HepG2 (cell line): ENCODE measurements at regions not wholly inside any gene's neighbourhood (a gene's known extent, or its start where the extent isn't known, plus 50 kb on each side); places are given as distances from the start of the nearest gene placed in this dataset.

Experiments
- ATAC-seq: fragments of 200-7000 bp; cut with Tn5 transposase; 3 replicates; pipeline ENCODE4 v1.9.1; 2020; ENCODE audit warnings: mild to moderate bottlenecking, moderate library complexity
- BruUV-seq: library from RNA; stranded (reverse); fragments of 400-500 nt; replicated peaks from 2 replicates; lab custom pipeline; 2021; lab: Mats Ljungman, UMichigan
- CTCF ChIA-PET: fragments of 300-600 bp; formaldehyde crosslinking; extraction: SDS; loops from one replicate; lab custom pipeline; 2021; ENCODE audit warnings: low total read pairs, inconsistent platforms, low intra/inter-chr PET ratio; lab: Yijun Ruan, JAX
- POLR2A ChIA-PET: fragments of 350-600 bp; sonication (Branson Sonifier 250); formaldehyde crosslinking; loops from one replicate; lab custom pipeline; 2020; ENCODE audit warnings: antibody characterized with exemption, inconsistent platforms; lab: Yijun Ruan, JAX
- DNase-seq: peaks from one replicate; pipeline ENCODE4 v3.0.0-alpha.2; 2015; ENCODE audit warnings: low spot score
- FAIRE-seq: peaks from 3 replicates; lab custom pipeline; 2011; peaks lifted over from hg19 to GRCh38; lab: Jason Lieb, UNC
- H2AFZ ChIP-seq: one replicate; pipeline ENCODE4 v1.6.1; 2011; ENCODE audit warnings: low read length, inconsistent platforms
- H3K27ac ChIP-seq: fragments of 300-600 bp; 3 replicates; pipeline ENCODE4 v1.8.0; 2011; ENCODE audit warnings: mixed run types, mild to moderate bottlenecking, mixed read lengths, low read length, inconsistent platforms; ENCODE audit not compliant: insufficient read depth; ENCODE audit errors: extremely low read length
- H3K27me3 ChIP-seq, 2 experiments: fragments of 200-600 bp in 1 of 2; 2 replicates in 1 of 2; 3 replicates in 1 of 2; pipeline versions ENCODE4 v1.6.0 to v1.8.0; 2011; ENCODE audit warnings: low read length in 2 of 2, mild to moderate bottlenecking in 2 of 2, moderate library complexity in 2 of 2, inconsistent platforms in 1 of 2; ENCODE audit not compliant: insufficient read depth in 2 of 2, control insufficient read depth in 1 of 2
- H3K36me3 ChIP-seq, 2 experiments: fragments of 200-600 bp in 1 of 2; replicated peaks in 1 of 2; 2 replicates in 1 of 2; 3 replicates in 1 of 2; pipeline versions ENCODE4 v1.5.1 to v1.8.0; 2011; ENCODE audit warnings: low read length in 2 of 2, inconsistent platforms in 1 of 2; ENCODE audit not compliant: insufficient read depth in 2 of 2, control insufficient read depth in 1 of 2
- H3K4me1 ChIP-seq: 2 replicates; pipeline ENCODE4 v1.5.1; 2012; ENCODE audit warnings: low read length, inconsistent platforms; ENCODE audit not compliant: insufficient read depth
- H3K4me2 ChIP-seq: 2 replicates; pipeline ENCODE4 v1.6.0; 2011; ENCODE audit warnings: low read depth, low read length, inconsistent platforms
- H3K4me3 ChIP-seq, 3 experiments: fragments of 200-600 bp in 1 of 3; sonication (generic), shearing (Covaris generic) in 1 of 3; replicated peaks in 1 of 3; 2 replicates each; pipeline ENCODE4 v1.5.1; 2011 to 2016; ENCODE audit warnings: low read length in 3 of 3, inconsistent platforms in 2 of 3, low read depth in 2 of 3, mild to moderate bottlenecking in 2 of 3, control low read depth in 1 of 3, mixed read lengths in 1 of 3; ENCODE audit not compliant: insufficient read depth in 1 of 3
- H3K79me2 ChIP-seq: one replicate; pipeline ENCODE4 v1.6.1; 2011; ENCODE audit warnings: low read length, inconsistent platforms; ENCODE audit not compliant: insufficient read depth
- H3K9ac ChIP-seq: 2 replicates; pipeline ENCODE4 v1.6.0; 2011; ENCODE audit warnings: mild to moderate bottlenecking, low read depth, low read length, inconsistent platforms; ENCODE audit not compliant: insufficient read depth
- H3K9me3 ChIP-seq: 2 replicates; pipeline ENCODE4 v1.5.1; 2012; ENCODE audit warnings: mild to moderate bottlenecking, low read length
- H4K20me1 ChIP-seq: 2 replicates; pipeline ENCODE4 v1.6.0; 2011; ENCODE audit warnings: inconsistent platforms, mild to moderate bottlenecking, low read length, moderate library complexity; ENCODE audit not compliant: insufficient read depth
- BHLHE40 ChIP-seq: IDR thresholded peaks from 2 replicates; pipeline ENCODE4 v1.6.1; 2011; ENCODE audit warnings: low read length, improper control_type of control experiment
- CREM ChIP-seq, 2 experiments: sonication (generic) in 1 of 2; formaldehyde crosslinking in 1 of 2; IDR thresholded peaks; 2 replicates each; pipeline versions ENCODE4 v1.4.0 to v1.6.1; 2016 to 2020; ENCODE audit warnings: antibody characterized with exemption in 1 of 2, mild to moderate bottlenecking in 1 of 2, missing genetic modification reagents in 1 of 2
- CSRNP1 ChIP-seq: sonication (generic); formaldehyde crosslinking; IDR thresholded peaks from 2 replicates; pipeline ENCODE4 v1.8.1; 2023; ENCODE audit warnings: mild to moderate bottlenecking, missing genetic modification reagents
- HIVEP1 ChIP-seq: sonication (generic); formaldehyde crosslinking; IDR thresholded peaks from 2 replicates; pipeline ENCODE4 v1.4.0; 2020; ENCODE audit warnings: mild to moderate bottlenecking, missing genetic modification reagents
- HNF4G ChIP-seq, 2 experiments: sonication (generic) in 1 of 2; formaldehyde crosslinking in 1 of 2; IDR thresholded peaks; 2 replicates each; pipeline versions ENCODE4 v1.4.0 to v1.6.1; 2011 to 2020; ENCODE audit warnings: borderline replicate concordance in 2 of 2, low read depth in 2 of 2, mild to moderate bottlenecking in 2 of 2, low read length in 1 of 2, missing genetic modification reagents in 1 of 2, moderate library complexity in 1 of 2
- ISL2 ChIP-seq: sonication (generic); formaldehyde crosslinking; IDR thresholded peaks from 2 replicates; pipeline ENCODE4 v1.5.0; 2020; ENCODE audit warnings: missing genetic modification reagents
- MED13 ChIP-seq: sonication (generic); formaldehyde crosslinking; IDR thresholded peaks from 2 replicates; pipeline ENCODE4 v1.5.0; 2020; ENCODE audit warnings: missing genetic modification reagents
- NFE2 ChIP-seq: sonication (generic); formaldehyde crosslinking; IDR thresholded peaks from 2 replicates; pipeline ENCODE4 v1.4.0; 2020; ENCODE audit warnings: missing genetic modification reagents
- POLR2AphosphoS2 ChIP-seq: IDR thresholded peaks from 2 replicates; pipeline ENCODE4 v1.6.1; 2011; ENCODE audit warnings: low read depth, low read length, improper control_type of control experiment
- ZNF75D ChIP-seq: sonication (generic); formaldehyde crosslinking; IDR thresholded peaks from 2 replicates; pipeline ENCODE4 v1.8.1; 2023; ENCODE audit warnings: missing genetic modification reagents, mild to moderate bottlenecking, borderline replicate concordance
- ZNF777 ChIP-seq: sonication (generic); formaldehyde crosslinking; IDR thresholded peaks from 2 replicates; pipeline ENCODE4 v1.4.0; 2020; ENCODE audit warnings: missing genetic modification reagents
- WGBS: methylation state at CpG from one replicate; pipeline ENCODE4 v1.1.6; 2017; ENCODE audit warnings: low lambda C conversion rate; 5-methylcytosine and 5-hydroxymethylcytosine counted together
- in situ Hi-C: cut with HindIII; loops from 2 replicates; pipeline ENCODE4 v1.10.0; 2017; ENCODE audit warnings: low pct_unique_long_range_greater_than_20kb; ENCODE audit not compliant: extremely low pct_ligation_motif_present
- intact Hi-C: fragments of 100-400 bp; cut with micrococcal nuclease; formaldehyde crosslinking; loops from one replicate; pipeline ENCODE4 v1.10.0; 2022; ENCODE audit not compliant: unreplicated experiment
- TF ChIP-seq, protein P1 (sequence below): sonication (generic); formaldehyde crosslinking; IDR thresholded peaks from 2 replicates; pipeline ENCODE4 v1.4.0; 2020; ENCODE audit warnings: mild to moderate bottlenecking, missing genetic modification reagents
- TF ChIP-seq, protein P2 (sequence below): sonication (generic); formaldehyde crosslinking; IDR thresholded peaks from 2 replicates; pipeline ENCODE4 v1.5.1; 2020; ENCODE audit warnings: mild to moderate bottlenecking, missing genetic modification reagents, borderline replicate concordance

- DNase-seq, result no peak
- CTCF ChIA-PET, result no interaction called here
- Histone ChIP-seq H4K20me1 (no peaks in the 10 kb centered on the region), H3K9me3 (no peaks in the 10 kb centered on the region), H3K4me1 (no peaks in the 10 kb centered on the region), H3K4me2 (no peak overlapping the region), H3K9ac (no peak overlapping the region), H3K27ac (no peak overlapping the region), H3K27me3 (no peaks in the 10 kb centered on the region), H3K79me2 (no peaks in the 10 kb centered on the region), H3K36me3 (no peaks in the 10 kb centered on the region), H3K4me3 (no peak overlapping the region), H2AFZ (no peak overlapping the region)
- ATAC-seq, result no peak
- intact Hi-C loops, result no loop called here
- no peak for FAIRE-seq
- WGBS, result 3% methylated on average over 1 of the region's 1 CpG
- in situ Hi-C loops, result no loop called here
- TF ChIP-seq ZNF75D (CRISPR knock-in tag), result no peak
- TF ChIP-seq, protein P1, sequence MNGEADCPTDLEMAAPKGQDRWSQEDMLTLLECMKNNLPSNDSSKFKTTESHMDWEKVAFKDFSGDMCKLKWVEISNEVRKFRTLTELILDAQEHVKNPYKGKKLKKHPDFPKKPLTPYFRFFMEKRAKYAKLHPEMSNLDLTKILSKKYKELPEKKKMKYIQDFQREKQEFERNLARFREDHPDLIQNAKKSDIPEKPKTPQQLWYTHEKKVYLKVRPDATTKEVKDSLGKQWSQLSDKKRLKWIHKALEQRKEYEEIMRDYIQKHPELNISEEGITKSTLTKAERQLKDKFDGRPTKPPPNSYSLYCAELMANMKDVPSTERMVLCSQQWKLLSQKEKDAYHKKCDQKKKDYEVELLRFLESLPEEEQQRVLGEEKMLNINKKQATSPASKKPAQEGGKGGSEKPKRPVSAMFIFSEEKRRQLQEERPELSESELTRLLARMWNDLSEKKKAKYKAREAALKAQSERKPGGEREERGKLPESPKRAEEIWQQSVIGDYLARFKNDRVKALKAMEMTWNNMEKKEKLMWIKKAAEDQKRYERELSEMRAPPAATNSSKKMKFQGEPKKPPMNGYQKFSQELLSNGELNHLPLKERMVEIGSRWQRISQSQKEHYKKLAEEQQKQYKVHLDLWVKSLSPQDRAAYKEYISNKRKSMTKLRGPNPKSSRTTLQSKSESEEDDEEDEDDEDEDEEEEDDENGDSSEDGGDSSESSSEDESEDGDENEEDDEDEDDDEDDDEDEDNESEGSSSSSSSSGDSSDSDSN, result no peak
- TF ChIP-seq ISL2 (CRISPR knock-in tag), result no peak
- no peak for TF ChIP-seq CSRNP1
- no peak for TF ChIP-seq HIVEP1 (CRISPR knock-in tag)
- no peak for TF ChIP-seq POLR2AphosphoS2
- TF ChIP-seq NFE2, result no peak
- TF ChIP-seq ZNF777 (CRISPR knock-in tag), result no peak
- TF ChIP-seq, protein P2, sequence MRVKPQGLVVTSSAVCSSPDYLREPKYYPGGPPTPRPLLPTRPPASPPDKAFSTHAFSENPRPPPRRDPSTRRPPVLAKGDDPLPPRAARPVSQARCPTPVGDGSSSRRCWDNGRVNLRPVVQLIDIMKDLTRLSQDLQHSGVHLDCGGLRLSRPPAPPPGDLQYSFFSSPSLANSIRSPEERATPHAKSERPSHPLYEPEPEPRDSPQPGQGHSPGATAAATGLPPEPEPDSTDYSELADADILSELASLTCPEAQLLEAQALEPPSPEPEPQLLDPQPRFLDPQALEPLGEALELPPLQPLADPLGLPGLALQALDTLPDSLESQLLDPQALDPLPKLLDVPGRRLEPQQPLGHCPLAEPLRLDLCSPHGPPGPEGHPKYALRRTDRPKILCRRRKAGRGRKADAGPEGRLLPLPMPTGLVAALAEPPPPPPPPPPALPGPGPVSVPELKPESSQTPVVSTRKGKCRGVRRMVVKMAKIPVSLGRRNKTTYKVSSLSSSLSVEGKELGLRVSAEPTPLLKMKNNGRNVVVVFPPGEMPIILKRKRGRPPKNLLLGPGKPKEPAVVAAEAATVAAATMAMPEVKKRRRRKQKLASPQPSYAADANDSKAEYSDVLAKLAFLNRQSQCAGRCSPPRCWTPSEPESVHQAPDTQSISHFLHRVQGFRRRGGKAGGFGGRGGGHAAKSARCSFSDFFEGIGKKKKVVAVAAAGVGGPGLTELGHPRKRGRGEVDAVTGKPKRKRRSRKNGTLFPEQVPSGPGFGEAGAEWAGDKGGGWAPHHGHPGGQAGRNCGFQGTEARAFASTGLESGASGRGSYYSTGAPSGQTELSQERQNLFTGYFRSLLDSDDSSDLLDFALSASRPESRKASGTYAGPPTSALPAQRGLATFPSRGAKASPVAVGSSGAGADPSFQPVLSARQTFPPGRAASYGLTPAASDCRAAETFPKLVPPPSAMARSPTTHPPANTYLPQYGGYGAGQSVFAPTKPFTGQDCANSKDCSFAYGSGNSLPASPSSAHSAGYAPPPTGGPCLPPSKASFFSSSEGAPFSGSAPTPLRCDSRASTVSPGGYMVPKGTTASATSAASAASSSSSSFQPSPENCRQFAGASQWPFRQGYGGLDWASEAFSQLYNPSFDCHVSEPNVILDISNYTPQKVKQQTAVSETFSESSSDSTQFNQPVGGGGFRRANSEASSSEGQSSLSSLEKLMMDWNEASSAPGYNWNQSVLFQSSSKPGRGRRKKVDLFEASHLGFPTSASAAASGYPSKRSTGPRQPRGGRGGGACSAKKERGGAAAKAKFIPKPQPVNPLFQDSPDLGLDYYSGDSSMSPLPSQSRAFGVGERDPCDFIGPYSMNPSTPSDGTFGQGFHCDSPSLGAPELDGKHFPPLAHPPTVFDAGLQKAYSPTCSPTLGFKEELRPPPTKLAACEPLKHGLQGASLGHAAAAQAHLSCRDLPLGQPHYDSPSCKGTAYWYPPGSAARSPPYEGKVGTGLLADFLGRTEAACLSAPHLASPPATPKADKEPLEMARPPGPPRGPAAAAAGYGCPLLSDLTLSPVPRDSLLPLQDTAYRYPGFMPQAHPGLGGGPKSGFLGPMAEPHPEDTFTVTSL, result no peak
- TF ChIP-seq HNF4G (IDR thresholded peaks at IDR 0.05; ENCODE audit: borderline replicate concordance, low read depth, low read length), result no peak
- no peak for TF ChIP-seq HNF4G (CRISPR knock-in tag; IDR thresholded peaks at IDR 0.05; ENCODE audit: borderline replicate concordance, low read depth)
- no peak for TF ChIP-seq CREM (IDR thresholded peaks at IDR 0.05)
- no peak for TF ChIP-seq CREM (CRISPR knock-in tag; IDR thresholded peaks at IDR 0.05)
- no peak for TF ChIP-seq MED13 (CRISPR knock-in tag)
- no peak for TF ChIP-seq BHLHE40
- no TSS peak for BruUV-seq
- POLR2A ChIA-PET, result no interaction called here
These were observed 886.0 kb downstream of the TUSC7 start for GRCh38 chr3:117595615-117596014.
